ENCODE measurements at regions not wholly inside any gene's neighbourhood (a gene's known extent, or its start where the extent isn't known, plus 50 kb on each side); places are given as distances from the start of the nearest gene placed in this dataset.

DNA sequence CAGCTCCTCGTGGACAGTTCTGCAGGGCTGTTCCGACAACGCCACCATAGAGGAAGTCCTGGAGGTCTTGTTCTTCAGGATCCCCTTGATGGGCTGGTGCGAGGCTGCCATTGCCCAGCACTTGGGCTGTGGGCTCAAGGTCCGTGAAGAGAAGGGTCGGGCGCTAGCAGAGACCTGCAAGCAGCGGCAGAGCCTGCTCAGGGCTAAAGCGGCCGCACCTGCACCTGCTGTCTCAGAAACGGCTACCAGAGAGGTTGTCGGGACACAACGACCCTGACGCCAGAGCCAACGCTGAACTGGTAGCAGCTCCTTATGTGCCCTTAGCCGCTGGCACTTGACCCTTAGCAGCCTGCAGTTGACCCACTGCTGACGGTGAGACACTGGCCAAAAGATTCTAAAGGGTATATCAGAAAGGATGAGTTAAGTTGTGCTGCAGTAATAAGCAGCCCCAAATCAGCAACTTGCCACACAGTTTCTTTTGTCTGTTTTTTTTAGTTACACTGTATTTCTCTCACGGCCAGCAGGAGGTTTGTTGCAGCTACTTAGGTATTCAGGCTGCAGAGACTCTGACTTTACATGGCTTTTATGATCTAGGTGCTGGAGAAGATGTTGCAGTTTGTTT is 55.5 kb upstream of the ST6GAL2 start:
- no peak for DNase-seq

DNA sequence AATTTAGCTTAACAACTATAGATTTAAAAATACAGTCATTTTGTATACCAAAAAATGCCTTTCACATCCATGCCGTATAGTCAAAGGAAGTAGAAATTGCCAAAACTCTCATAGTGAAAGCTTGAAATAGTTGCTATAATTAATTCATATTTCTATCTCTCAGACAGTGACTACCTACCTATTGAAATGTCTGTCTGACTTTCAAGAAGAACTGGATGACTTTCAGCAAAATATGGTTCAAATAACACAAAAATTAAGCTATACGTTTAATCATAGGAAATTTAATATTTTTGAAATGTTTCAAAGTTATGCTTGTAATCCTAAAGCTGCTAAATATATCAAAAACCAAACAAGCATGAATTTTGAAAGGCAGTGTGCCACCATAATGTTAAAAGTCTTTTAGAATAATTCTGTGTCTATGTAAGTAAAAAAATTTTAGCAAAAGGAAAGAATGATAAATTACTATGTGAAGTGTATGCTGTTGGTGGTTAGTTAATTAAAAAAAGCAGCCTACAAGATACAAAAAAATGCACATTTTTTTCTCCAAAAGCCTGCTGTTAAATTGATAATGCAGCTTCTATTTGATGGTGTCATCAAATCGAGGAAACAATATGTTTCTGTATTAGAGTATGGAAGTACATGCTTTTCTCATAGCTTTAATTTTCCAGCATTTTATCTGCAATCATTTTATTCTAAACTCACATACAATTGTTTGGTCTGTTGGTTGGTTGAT is 57.7 kb upstream of the ST6GAL2 start:
- DNase-seq: no peak

DNA sequence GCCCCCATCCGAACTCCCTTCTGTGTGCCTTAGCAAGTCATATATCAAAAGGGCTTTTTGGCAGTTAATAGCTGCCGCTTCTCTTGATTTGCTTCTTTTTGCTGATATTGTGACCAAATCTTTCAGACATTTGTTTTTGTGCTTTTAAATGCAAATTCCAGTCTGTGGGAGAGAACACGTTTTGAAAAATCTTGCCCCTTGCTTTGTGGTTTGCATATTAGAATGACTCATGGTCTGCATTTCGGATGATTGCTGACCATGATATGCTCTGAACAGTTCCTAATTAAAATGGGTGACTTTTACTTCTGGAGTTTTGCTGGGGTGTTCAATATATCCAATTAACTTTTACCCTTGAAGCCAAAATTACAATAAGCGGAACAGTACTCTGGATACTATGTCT is 58.2 kb upstream of the ST6GAL2 start:
- DNase-seq: no peak

DNA sequence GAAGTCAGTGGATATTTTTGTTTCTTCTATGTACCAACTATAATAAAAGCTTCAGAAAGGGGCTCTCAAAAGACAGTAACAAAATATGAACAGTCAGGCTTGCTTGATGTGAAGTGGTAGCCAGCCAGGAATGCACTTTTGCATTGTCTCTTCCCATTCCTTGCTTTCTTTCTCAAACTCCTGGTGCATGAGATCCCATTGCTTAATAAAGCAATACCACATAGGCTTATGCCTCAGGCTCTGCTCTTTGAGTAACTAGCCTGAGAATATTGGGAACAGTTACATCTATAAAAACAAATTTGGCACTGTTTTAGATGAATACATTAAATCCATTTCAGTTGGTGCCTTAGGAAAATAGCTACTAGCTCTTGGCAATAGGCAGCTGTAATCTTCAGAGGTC is 62.6 kb upstream of the ST6GAL2 start:
- DNase-seq: no peak

DNA sequence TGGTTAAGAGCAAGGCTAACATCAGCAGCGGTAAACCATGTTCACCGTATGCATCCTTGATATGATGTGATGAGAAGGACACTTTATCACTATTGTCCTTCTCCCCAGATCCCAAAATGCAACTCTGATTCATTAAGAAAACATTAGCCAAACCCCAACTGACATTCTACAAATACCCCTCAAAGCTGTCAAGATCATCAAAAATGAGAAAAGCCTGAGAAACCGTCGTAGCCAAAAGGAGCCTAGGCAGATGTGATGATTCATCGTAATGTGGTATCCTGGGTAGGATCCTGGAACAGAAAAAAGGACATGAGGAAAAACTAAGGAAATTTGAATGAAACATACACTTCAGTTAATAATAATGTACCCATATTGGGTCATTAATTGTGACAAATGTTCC is 67.3 kb upstream of the ST6GAL2 start:
- no peak for DNase-seq

DNA sequence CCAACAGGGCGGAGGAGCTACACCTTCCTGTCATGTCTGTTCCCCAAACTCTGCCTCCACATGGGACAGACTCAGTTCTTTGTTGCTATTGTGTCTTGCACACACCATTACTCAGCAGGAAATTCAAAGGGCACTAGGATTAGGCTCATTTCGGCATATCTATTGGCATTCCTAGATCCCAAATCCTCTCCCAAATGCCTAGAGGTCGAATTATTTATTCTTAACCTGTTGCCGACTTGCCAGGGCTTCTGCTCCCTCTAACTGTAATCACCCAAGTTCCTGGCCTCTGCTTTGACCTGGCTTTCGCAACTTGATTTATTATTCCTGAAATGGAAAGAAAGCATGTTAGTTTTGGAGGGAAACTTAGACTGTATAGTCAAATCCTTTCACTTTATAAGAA is 67.8 kb upstream of the ST6GAL2 start:
- no peak for DNase-seq

DNA sequence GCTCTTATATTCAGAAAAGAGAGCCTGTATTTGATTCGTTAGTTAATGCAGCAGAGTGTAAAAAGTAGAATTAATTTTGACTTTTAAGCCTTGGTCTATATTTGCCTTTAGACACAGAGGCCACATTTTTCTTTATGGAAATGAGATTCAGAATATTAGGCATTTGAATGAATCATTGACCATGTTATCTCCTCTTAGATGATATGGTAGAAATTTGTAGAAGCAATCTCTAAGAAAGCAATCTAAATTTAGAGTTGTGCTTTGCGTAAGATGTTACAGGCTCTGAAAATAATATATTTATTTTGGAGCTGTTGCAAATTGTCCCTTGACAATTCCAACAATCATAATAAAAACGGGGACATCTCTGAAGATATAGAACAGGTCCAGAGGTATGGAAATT is 68.3 kb upstream of the ST6GAL2 start:
- DNase-seq: no peak

DNA sequence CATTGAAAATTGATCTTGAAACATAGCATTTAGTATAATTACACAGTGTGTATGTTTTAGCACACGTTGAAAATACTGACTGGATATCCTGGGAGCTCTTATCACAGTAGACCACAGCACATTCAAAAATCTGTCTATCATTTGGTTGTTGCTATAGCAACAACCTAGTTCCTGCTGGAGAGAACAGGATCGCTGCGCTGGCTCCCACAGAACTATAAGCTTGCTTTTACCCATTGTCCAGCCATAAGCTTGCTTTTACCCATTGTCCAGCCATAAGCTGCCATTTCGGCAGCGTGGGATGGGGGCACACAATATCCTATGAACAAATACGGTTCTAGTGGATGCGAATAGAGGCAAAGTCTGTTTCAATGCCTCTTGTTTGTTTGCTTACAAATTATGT is 70.4 kb upstream of the ST6GAL2 start:
- no peak for DNase-seq

DNA sequence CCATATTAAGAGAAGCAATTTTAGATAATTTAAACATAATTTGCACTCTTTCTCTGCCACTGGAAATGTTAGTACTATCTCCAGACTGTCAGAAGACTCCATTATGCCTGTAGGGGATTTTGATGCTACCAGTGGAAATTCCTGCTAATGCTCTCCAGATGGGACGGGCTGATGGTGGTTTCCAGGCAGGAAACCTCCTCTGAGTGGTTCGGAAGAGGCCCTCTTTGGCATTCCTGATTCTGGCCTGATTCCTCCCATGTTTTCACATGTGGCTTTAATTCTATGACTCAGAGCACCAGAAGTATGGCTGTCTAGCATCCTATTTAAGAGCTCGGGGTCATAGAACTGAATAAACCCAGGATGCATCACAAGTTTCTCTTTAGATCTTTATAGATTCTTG is 70.9 kb upstream of the ST6GAL2 start:
- peak; percentile 74 for DNase-seq

DNA sequence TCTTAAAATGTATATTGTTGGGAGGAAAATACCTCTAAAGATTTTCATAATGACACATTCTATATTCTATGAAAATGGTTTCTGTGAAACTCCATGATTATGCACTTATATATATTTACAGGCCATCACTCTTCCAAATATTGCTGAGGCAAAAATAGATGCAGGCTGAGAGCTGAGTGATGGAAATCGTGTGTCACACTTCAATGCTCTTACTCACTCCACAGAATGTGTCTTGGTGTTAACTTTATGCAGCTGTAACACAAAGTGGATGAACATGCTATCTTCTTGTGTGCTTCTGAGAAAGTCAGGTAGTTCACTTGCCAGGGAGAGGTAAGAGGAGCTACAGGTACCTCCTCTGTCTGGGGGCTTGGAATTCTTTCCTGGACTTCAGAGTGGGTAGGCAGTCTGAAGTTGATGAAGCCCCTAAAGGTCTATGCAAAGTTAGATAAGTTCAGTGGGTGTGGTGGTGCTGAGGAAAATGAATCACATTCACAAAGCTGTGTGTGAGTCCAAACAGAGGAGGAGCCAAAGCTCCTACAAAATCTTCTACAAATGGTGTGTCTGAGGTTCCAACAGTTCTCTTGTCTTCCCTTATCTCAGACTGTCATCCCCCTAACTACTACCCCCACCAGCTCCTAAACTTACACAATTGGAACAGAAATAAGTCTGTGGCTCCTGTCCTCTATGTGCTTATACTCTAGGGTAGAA is 74.2 kb upstream of the ST6GAL2 start:
- DNase-seq: no peak

DNA sequence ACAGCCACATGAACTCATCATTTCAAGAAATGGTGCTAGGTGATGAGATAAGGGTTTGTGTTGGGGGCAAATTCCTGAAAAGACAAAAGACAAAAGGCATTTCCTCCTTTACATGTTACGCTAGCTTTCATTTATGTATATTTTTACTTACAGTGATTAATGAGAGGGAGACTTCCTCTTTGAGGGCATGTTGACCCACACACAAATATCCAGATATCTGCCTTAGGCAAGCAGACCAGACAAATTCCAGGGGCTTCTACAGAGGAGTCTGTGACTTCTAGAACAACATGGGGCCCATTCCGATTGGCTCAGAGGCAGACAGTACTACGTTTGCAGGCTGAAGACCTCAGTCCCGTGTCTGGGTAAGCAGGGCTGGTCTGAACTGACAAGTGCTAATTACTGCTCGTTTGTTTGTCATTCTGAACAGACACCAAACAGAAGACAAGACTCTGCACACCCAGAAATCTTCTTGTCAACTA is 74.8 kb upstream of the ST6GAL2 start:
- DNase-seq: no peak

DNA sequence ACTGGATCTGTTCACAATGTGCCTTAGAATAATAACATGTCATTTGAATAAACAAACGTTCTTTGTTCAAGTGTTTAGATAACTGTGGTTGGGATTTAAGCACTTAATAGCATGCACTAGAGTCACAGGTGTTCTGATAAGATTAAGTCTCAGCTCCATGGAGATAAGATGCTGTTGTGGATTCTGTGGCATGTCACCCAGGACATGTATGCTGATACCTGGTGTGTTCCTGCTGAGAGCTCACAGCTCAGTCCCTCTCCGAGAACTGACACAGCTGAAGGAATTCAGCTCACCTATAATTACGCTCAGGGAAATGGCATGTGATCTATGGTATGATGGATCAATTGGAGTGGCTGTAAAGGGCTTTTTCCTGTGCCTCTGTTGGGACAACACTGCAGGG is 75.4 kb upstream of the ST6GAL2 start:
- no peak for DNase-seq

DNA sequence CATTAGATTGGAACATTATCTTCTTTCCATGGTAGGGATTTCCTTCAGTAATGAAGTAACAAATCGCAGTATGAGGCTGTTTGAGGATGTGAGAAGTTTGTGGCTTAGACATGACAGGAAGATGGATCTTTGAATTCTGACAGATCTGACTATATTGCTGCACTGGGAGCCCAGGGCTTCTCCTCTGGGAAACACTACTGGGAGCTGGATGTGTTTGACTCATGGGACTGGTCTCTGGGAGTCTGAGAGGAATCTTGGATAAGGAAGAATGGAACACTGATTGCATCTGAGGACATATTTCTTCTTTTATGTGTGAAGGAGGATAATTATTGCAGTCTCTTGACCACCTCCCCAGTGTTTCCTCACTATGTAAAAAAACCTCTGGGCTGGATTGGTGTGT is 77.2 kb upstream of the ST6GAL2 start:
- no peak for DNase-seq

DNA sequence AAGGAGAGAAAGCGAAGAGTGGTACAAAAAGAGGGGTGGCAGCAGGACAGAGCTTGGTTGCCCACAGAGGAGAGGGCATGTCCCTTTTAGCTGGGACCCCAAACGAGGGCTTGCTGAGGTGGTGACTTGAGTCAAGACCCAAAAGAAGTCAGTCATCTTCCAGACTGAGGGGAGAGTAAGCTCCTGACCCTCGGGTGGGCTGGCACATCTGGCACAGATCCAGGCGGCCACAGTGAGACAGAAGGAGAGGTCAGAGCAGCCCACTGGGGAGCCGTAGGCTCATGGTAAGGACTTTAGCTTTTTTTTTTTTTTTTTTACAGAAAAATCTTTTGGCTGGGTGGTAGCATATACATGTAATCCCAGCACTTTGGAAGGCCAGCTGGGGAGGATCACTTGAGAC is 77.9 kb upstream of the ST6GAL2 start:
- DNase-seq: no peak

DNA sequence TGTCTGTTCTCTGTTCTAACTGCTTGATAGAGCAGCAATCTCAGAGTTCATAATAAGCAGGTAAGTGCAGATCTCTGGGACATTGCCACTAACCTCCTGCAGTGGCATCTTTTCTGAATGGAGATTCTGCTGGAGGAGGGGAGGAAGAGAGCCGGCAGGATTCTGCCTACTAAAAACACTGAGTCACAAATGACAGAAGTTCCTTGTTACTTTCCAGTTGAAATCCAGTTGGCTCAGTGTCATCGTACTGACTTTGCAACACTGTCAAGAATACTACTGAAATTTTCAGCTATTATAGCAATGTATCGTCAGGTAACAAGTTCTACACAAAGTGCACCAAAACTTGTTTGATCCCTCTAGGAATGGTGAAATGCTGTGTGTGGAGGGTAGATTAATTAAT is 79.6 kb upstream of the ST6GAL2 start:
- DNase-seq: no peak

DNA sequence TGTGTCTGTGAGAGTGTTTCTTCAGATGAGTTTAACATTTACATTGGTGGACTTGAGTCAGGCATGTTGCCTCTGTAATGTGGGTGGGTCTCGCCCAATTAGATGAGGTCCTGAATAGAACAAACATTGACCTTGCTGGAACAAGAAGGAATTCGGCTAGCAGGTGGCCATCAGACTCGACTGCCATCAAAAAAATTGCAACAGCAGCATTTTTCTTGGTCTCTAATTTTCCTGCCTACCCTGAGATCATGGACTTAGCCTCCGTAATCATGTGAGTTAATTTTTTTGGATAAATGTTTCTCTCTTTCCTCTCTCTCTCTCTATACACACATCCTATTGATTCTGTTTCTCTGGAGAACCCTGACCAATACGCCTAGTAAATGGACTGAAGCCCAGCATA is 83.8 kb upstream of the ST6GAL2 start:
- no peak for DNase-seq

DNA sequence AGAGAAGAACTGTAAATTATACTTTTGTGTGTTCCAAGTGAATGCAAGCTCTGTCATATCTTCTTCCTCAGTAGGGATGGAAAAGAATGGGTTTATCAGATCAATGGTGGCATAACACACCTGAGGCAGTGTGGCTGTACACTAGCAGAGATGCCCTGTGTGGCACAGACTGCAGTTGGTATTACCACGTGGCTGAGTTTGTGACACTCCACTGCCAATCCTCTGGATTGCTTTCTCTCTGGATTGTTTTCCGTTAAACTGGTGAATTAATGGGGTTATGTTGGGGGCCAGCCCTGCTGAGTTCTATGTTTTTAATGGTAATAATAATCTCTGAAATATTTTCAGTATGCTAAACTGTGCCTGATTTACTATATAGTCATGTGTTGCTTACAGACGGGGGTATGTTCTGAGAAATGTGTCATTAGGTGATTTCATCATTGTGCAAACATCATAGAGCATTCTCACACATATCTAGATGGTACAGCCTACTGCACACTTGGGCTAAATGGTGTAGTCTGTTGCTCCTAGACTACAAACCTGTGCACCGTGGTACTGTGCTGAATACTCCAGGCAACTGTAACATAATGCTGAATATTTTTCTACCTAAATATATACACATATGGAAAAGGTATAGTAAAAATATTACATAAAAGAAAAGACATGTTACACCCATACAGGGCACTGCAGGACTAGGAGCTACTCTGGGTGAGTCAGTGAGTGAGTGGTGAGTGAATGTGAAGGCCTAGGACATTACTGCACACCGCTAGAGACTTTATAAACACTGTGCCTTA is 84.7 kb upstream of the ST6GAL2 start:
- no peak for DNase-seq

DNA sequence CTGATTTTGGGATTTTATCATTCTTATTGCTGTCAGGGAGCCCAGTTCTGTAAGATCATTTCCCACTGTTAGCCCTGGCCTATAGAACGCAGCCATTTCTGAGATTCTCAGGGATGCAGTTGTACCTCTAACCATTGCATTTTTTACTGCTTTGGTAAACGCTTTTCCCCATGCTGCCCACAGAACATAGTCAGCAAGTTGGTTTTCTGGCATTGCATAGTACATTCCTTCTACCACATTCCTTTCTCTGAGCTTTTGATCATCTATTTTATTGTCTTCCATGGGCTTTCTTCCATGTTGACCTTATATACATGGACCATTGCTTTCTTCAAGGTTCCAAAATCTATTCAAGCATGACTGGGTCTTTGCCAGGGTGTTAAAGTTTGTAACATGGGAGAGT is 86.8 kb upstream of the ST6GAL2 start:
- no peak for DNase-seq

DNA sequence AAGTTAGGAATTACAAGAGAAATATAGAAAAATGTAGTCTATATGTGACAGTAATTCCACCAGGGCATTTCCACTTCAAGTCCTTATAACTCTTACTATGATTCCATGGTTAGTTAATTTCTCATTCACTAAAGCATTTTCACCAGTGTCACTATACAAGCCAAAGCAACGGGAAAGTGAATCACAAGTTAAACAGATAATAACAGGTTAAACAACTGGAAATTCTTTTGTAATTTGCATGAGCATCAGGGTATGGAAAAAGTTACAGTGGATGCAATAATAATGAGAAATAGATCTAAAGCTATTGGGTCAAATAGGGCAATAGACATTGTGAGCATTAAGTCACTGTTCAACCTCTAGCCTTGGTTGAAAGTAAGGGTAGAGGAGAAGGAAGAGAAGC is 88.9 kb upstream of the ST6GAL2 start:
- DNase-seq: no peak

DNA sequence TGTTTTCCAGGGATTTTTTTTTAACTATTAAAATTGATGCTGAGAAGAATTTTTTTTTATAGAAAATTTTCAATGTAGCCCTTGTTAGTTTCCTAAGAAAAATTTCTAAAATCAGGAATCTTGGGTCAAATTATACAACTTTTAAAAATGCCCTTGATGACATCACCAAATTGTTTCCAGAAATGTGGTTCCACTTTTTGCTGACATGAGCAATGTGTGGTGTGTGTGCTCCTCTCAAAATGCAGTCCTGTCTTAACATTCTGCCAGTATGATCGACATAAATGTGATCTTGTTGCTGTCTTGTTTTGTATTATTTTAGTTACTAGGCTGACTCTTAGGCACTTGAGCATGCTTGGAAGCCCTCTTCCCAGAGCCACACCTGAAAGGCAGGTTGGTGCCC is 89.7 kb upstream of the ST6GAL2 start:
- DNase-seq: no peak

DNA sequence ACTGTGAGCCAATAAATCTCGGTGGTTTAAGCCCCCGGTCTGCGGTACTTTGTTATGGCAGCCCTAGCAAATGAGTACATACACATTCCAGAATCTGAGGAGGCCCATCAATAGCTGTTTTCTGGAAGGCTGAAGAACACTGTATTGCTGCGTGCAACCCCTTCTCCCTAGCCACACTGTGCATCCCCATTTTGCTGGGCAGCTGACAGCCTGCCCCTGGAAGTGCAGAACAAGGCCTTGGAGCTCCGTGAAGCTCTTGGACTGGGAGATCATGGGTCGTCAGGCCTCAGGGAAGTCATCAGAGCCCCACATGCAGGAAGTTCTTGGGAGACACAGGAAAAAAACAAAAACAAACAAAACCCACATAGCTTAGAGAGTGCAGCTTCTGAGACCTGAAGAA is 90.6 kb upstream of the ST6GAL2 start:
- no peak for DNase-seq

DNA sequence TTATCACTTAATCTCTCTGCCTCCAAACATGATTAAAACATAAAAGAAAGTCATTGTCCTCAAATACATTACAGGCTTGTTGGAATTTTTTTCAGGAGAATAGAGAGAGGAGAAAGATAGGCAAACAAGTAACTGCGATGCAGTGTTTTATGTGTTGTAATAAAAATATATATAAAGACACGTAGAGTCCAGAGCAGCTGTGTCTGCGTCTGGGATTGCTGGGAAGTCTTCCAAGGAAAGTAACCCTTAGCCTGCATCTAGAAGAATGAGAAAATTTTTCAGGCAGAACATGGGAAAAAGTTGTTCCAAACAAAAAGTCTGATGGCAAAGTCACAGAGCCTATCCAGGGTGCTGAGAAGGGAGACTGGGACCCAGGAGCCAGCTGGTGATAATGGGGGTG is 91.8 kb upstream of the ST6GAL2 start:
- DNase-seq: peak; percentile 56

DNA sequence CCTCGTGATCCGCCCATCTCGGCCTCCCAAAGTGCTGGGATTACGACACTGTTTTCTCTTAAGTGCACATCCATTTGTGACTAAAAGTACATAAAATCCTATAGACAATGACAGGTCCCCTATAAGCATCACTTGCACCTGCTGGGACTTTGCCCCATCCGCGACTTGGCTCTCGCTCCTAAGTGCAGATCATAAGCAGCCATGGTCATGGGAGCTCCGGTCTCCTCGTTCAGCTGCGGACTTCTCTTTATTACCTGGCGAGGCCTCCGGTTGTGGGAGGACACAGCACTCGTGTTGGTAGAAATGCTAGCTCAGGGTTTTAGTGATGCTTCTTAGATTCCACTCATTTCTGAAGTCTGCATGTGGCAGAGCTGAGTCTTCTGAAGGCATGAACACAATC is 92.7 kb upstream of the ST6GAL2 start:
- no peak for DNase-seq

DNA sequence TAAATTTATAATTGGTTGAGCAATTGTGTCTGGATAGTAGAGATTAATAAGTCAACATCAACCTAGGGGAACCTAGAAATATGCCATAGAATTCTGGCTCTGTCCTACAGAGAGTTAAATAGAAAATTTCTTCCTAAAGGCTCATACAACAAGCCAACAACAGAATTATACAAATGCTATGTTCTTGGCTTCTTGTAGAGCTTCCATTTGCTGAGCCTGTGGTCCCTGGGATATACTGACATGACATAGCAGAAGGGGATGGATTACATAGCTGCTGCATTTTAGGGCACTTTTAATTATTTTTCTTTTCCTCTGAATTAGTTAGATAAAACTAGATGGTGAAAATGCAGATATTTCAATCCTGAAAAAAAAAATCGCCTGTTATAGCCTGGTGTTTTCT is 95.5 kb upstream of the ST6GAL2 start:
- DNase-seq: no peak

Data from right forelimb (tissue), 1 donor.